CD14-positive monocyte (primary cell): ENCODE measurements at regions not wholly inside any gene's neighbourhood (a gene's known extent, or its start where the extent isn't known, plus 50 kb on each side); places are given as distances from the start of the nearest gene placed in this dataset.
"Not testable (repeated sequence)": the region's sequence is repeated elsewhere in the genome, so short reads cannot be mapped to it uniquely, and the experiment has no call there.

Source experiments
- DNase-seq, 3 donors: peaks; one replicate each; pipeline ENCODE4 v3.0.0-alpha.2; 2011 to 2022
- H2AFZ ChIP-seq: 2 replicates; pipeline ENCODE4 v1.6.0; 2012; ENCODE audit warnings: mild to moderate bottlenecking, low read depth, low read length, inconsistent platforms; ENCODE audit not compliant: insufficient read depth, poor library complexity, severe bottlenecking
- H3K27ac ChIP-seq, 2 donors: 1 replicate in 1 of 2; 2 replicates in 1 of 2; pipeline ENCODE4 v1.5.1; 2012 to 2013; ENCODE audit warnings: low read length in 2 of 2, control low read depth in 1 of 2, inconsistent platforms in 1 of 2, low read depth in 1 of 2, mild to moderate bottlenecking in 1 of 2
- H3K27me3 ChIP-seq, 2 donors: one replicate each; pipeline versions ENCODE4 v1.6.0 to v1.6.1; 2011 to 2013; ENCODE audit warnings: low read length in 2 of 2; ENCODE audit not compliant: control insufficient read depth in 2 of 2, insufficient read depth in 2 of 2
- H3K36me3 ChIP-seq, 2 donors: replicated peaks in 1 of 2; 1 replicate in 1 of 2; 2 replicates in 1 of 2; pipeline versions ENCODE4 v1.5.1 to v1.6.1; 2012 to 2013; ENCODE audit warnings: low read length in 2 of 2, control low read depth in 1 of 2, inconsistent platforms in 1 of 2, mild to moderate bottlenecking in 1 of 2; ENCODE audit not compliant: insufficient read depth in 2 of 2, control insufficient read depth in 1 of 2
- H3K4me1 ChIP-seq, 2 donors: 1 replicate in 1 of 2; 2 replicates in 1 of 2; pipeline versions ENCODE4 v1.5.1 to v1.6.1; 2012 to 2013; ENCODE audit warnings: low read length in 2 of 2, control low read depth in 1 of 2, inconsistent platforms in 1 of 2, mild to moderate bottlenecking in 1 of 2, moderate library complexity in 1 of 2; ENCODE audit not compliant: insufficient read depth in 2 of 2, control insufficient read depth in 1 of 2
- H3K4me2 ChIP-seq: replicated peaks from 2 replicates; pipeline ENCODE3; 2012; ENCODE audit warnings: low read length, moderate library complexity, mild to moderate bottlenecking; ENCODE audit not compliant: poor library complexity, severe bottlenecking; ENCODE audit errors: extremely low read depth
- H3K4me3 ChIP-seq, 3 experiments: fragments of 200-600 bp in 1 of 3; sonication (generic) in 1 of 3; replicated peaks in 1 of 3; 1 replicate in 2 of 3; 2 replicates in 1 of 3; pipeline ENCODE4 v1.5.1; 2011 to 2013; ENCODE audit warnings: low read length in 3 of 3, mild to moderate bottlenecking in 3 of 3, control low read depth in 2 of 3, low read depth in 2 of 3, inconsistent platforms in 1 of 3, moderate library complexity in 1 of 3
- H3K79me2 ChIP-seq: 2 replicates; pipeline ENCODE4 v1.6.0; 2012; ENCODE audit warnings: mild to moderate bottlenecking, control low read depth, inconsistent platforms, low read length, moderate library complexity; ENCODE audit not compliant: insufficient read depth
- H3K9ac ChIP-seq: 2 replicates; pipeline ENCODE4 v1.6.0; 2017; ENCODE audit warnings: low read length, mild to moderate bottlenecking; ENCODE audit not compliant: insufficient read depth, poor library complexity, severe bottlenecking
- H3K9me3 ChIP-seq, 2 donors: replicated peaks in 1 of 2; 1 replicate in 1 of 2; 2 replicates in 1 of 2; pipeline versions ENCODE4 v1.5.1 to v1.6.1; 2012 to 2013; ENCODE audit warnings: low read length in 2 of 2, control low read depth in 1 of 2; ENCODE audit not compliant: control insufficient read depth in 1 of 2, insufficient read depth in 1 of 2
- H4K20me1 ChIP-seq: 2 replicates; pipeline ENCODE4 v1.6.0; 2012; ENCODE audit warnings: mild to moderate bottlenecking, low read length, control low read depth, moderate library complexity; ENCODE audit not compliant: insufficient read depth
- H3K27ac Mint-ChIP-seq, 7 donors: one replicate each; pipeline ENCODE4 v1.8.0; 2020; ENCODE audit warnings: mild to moderate bottlenecking in 7 of 7, mixed read lengths in 7 of 7, moderate library complexity in 6 of 7, inconsistent platforms in 2 of 7
- H3K27me3 Mint-ChIP-seq, 3 donors: one replicate each; pipeline ENCODE4 v1.8.0; 2021 to 2022; ENCODE audit warnings: low read depth in 3 of 3, mild to moderate bottlenecking in 3 of 3, mixed read lengths in 3 of 3, moderate library complexity in 3 of 3, inconsistent platforms in 1 of 3
- H3K36me3 Mint-ChIP-seq, 2 donors: one replicate each; pipeline ENCODE4 v1.8.0; 2020; ENCODE audit warnings: mixed read lengths in 2 of 2, inconsistent platforms in 1 of 2, mild to moderate bottlenecking in 1 of 2
- H3K4me1 Mint-ChIP-seq: one replicate; pipeline ENCODE4 v1.8.0; 2020; ENCODE audit warnings: mild to moderate bottlenecking, mixed read lengths
- H3K4me3 Mint-ChIP-seq, 2 donors: one replicate each; pipeline ENCODE4 v1.8.0; 2020; ENCODE audit warnings: mild to moderate bottlenecking in 2 of 2, mixed read lengths in 2 of 2, moderate library complexity in 1 of 2
- H3K9me3 Mint-ChIP-seq, 7 donors: one replicate each; pipeline ENCODE4 v1.8.0; 2020 to 2022; ENCODE audit warnings: mixed read lengths in 7 of 7, mild to moderate bottlenecking in 6 of 7, moderate library complexity in 6 of 7, inconsistent platforms in 2 of 7
- CTCF ChIP-seq: fragments of 200-600 bp; IDR thresholded peaks from one replicate; pipeline ENCODE4 v1.8.0; 2022; ENCODE audit warnings: antibody characterized with exemption, mild to moderate bottlenecking
- WGBS: methylation state at CpG from one replicate; pipeline ENCODE4 v1.1.5; 2013; ENCODE audit warnings: missing lambda C conversion rate; ENCODE audit not compliant: insufficient coverage; 5-methylcytosine and 5-hydroxymethylcytosine counted together
- intact Hi-C, 2 donors: fragments of 100-400 bp; cut with micrococcal nuclease; formaldehyde crosslinking; loops; one replicate each; pipeline versions ENCODE4 v1.15.0 to v1.15.1; 2023

- Histone ChIP-seq H3K27me3 (no peaks in the 10 kb centered on the region), H3K4me1 (no peaks in the 10 kb centered on the region), H3K4me3 (no peak overlapping the region), H3K9ac (no peak overlapping the region), H3K36me3 (no peaks in the 10 kb centered on the region), H3K27ac (no peak overlapping the region), H3K4me2 (no peak overlapping the region), H3K9me3 (no peaks in the 10 kb centered on the region), H3K79me2 (no peaks in the 10 kb centered on the region), H2AFZ (no peak overlapping the region), H4K20me1 (no peaks in the 10 kb centered on the region)
- no peaks in the 10 kb centered on the region for H3K36me3 Mint-ChIP-seq
- no peak overlapping the region for H3K27ac Mint-ChIP-seq
- no peak for TF ChIP-seq CTCF
- H3K27me3 Mint-ChIP-seq = no peaks in the 10 kb centered on the region
- intact Hi-C loops = no loop called here
- peaks cover 0 to 3% (median 0%) of the 10 kb centered on the region in 7 donors for H3K9me3 Mint-ChIP-seq
- WGBS = no CpG with 5 or more reads among the region's 2 CpGs
- no peaks in the 10 kb centered on the region for H3K4me1 Mint-ChIP-seq
- no peak for DNase-seq
- H3K4me3 Mint-ChIP-seq = no peak overlapping the region
Observed at GRCh38 chr9:28136113-28136512, 562.8 kb upstream of the C9orf72 start.

- H3K4me2 ChIP-seq, H3K79me2 ChIP-seq, H3K36me3 ChIP-seq, H3K27me3 Mint-ChIP-seq, H3K9ac ChIP-seq, H4K20me1 ChIP-seq, DNase-seq, H3K4me1 Mint-ChIP-seq, H3K4me3 ChIP-seq, H3K27ac Mint-ChIP-seq, H3K4me1 ChIP-seq, H2AFZ ChIP-seq, H3K4me3 Mint-ChIP-seq, H3K27ac ChIP-seq, intact Hi-C loops, H3K27me3 ChIP-seq, H3K36me3 Mint-ChIP-seq: not testable (repeated sequence)
- WGBS = 100% methylated on average over 4 of the region's 15 CpGs
- peaks cover 11 to 33% (median 20%) of the 10 kb centered on the region in 7 donors for H3K9me3 Mint-ChIP-seq
- peaks cover 14 to 30% of the 10 kb centered on the region in 2 donors for H3K9me3 ChIP-seq
Observed at GRCh38 chr9:28147430-28147829, 574.1 kb upstream of the C9orf72 start.

- WGBS = 94% methylated on average over 13 of the region's 18 CpGs
- H3K4me2 ChIP-seq, H3K27ac Mint-ChIP-seq, H3K36me3 Mint-ChIP-seq, H3K4me3 ChIP-seq, H3K27ac ChIP-seq, DNase-seq, H3K4me1 Mint-ChIP-seq, H3K36me3 ChIP-seq, H2AFZ ChIP-seq, H3K79me2 ChIP-seq, intact Hi-C loops, H4K20me1 ChIP-seq, H3K9ac ChIP-seq, H3K4me3 Mint-ChIP-seq, H3K27me3 ChIP-seq, H3K27me3 Mint-ChIP-seq, H3K4me1 ChIP-seq: not testable (repeated sequence)
- peaks cover 11 to 33% (median 20%) of the 10 kb centered on the region in 7 donors for H3K9me3 Mint-ChIP-seq
- H3K9me3 ChIP-seq = peaks cover 11 to 30% of the 10 kb centered on the region in 2 donors
Observed at GRCh38 chr9:28147923-28148597, 574.8 kb upstream of the C9orf72 start.

GRCh38 chr9:28149361-28150050 is 576.2 kb upstream of the C9orf72 start:
- H3K27me3 ChIP-seq, H3K27ac ChIP-seq, H3K4me1 Mint-ChIP-seq, H3K4me2 ChIP-seq, H3K4me1 ChIP-seq, intact Hi-C loops, H3K9ac ChIP-seq, H3K4me3 Mint-ChIP-seq, DNase-seq, H3K79me2 ChIP-seq, H2AFZ ChIP-seq, H3K27ac Mint-ChIP-seq, H3K36me3 Mint-ChIP-seq, H3K27me3 Mint-ChIP-seq, H3K4me3 ChIP-seq, H3K36me3 ChIP-seq, H4K20me1 ChIP-seq: not testable (repeated sequence)
- peaks cover 9 to 30% of the 10 kb centered on the region in 2 donors for H3K9me3 ChIP-seq
- WGBS = 84% methylated on average over 18 of the region's 36 CpGs
- peaks cover 11 to 33% (median 20%) of the 10 kb centered on the region in 7 donors for H3K9me3 Mint-ChIP-seq
